Left ventricle myocardium inferior (tissue), 1 donor: ENCODE measurements at regions not wholly inside any gene's neighbourhood (a gene's known extent, or its start where the extent isn't known, plus 50 kb on each side); places are given as distances from the start of the nearest gene placed in this dataset.

ENCODE experiments used
- DNase-seq: peaks from one replicate; pipeline ENCODE4 v3.0.0-alpha.2; 2020
- H3K27ac ChIP-seq: fragments of 200-600 bp; replicated peaks from 2 replicates; pipeline ENCODE4 v1.8.0; 2021
- H3K27me3 ChIP-seq: fragments of 200-600 bp; 2 replicates; pipeline ENCODE4 v1.8.0; 2021; ENCODE audit warnings: low read depth
- H3K36me3 ChIP-seq: fragments of 200-600 bp; 2 replicates; pipeline ENCODE4 v1.8.0; 2021
- H3K4me1 ChIP-seq: fragments of 200-600 bp; 2 replicates; pipeline ENCODE4 v1.8.0; 2021
- H3K4me3 ChIP-seq: fragments of 200-600 bp; 2 replicates; pipeline ENCODE4 v1.8.0; 2021; ENCODE audit warnings: mild to moderate bottlenecking, moderate library complexity
- H3K9me3 ChIP-seq: fragments of 200-600 bp; replicated peaks from 2 replicates; pipeline ENCODE4 v1.8.0; 2021
- CTCF ChIP-seq: fragments of 200-600 bp; IDR thresholded peaks from 2 replicates; pipeline ENCODE4 v1.8.0; 2021; ENCODE audit warnings: antibody characterized with exemption, mild to moderate bottlenecking, borderline replicate concordance
- intact Hi-C: fragments of 100-400 bp; cut with micrococcal nuclease; formaldehyde crosslinking; loops from one replicate; pipeline ENCODE4 v1.11.0; 2022
- donor health status: DM: no; HTN: yes; CAD: no; lungs with severe emphysema.

DNA sequence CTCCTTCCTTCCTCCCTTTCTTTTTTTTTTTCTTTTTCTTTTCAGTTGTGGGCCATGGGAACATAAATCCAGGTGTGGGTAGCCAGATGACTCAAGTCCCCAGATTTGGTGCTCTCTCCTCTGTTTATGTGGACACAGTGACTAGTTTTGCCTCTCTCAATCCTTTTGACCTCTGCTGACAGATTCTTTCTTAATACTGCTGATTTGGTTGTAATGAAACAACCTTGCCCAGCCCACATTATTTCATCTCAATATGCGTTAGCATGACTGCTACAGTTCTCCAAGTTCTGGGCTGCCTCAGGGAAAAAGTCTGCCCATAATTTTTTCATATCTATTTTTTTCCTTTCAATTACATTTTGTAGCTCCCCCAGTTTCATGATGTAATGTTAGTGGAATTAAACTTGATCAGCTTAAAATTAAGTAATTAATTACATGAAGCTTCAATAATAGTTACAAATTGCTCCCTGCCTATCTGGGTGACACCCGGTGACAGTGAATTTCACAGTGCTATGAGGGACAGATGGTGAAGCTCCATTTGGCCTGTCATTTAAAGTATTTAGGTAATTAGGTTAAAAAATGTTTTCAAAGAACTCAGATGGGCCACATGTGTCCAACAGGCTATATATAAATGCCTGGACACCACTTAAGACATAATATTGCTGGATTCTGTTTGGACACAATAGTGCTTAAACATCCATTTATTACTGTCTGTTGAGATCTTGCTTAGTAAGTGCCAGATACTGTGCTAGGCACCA lies 118.8 kb upstream of the FRY start:
- peaks cover 52% of the 10 kb centered on the region for H3K4me1 ChIP-seq
- DNase-seq = no peak
- no peaks in the 10 kb centered on the region for H3K27me3 ChIP-seq
- no peak overlapping the region for H3K4me3 ChIP-seq
- no peak for TF ChIP-seq CTCF
- H3K27ac ChIP-seq = no peak overlapping the region
- H3K9me3 ChIP-seq = no peaks in the 10 kb centered on the region
- H3K36me3 ChIP-seq = no peaks in the 10 kb centered on the region
- intact Hi-C loops = loop anchor here (10.0 kb wide), 2 partner anchors 202 to 392 kb away; no protein-coding TSS in a partner anchor

- DNase-seq = no peak
- TF ChIP-seq CTCF = no peak
- Histone ChIP-seq H3K27me3 (no peaks in the 10 kb centered on the region), H3K36me3 (no peaks in the 10 kb centered on the region), H3K9me3 (no peaks in the 10 kb centered on the region), H3K4me1 (peaks cover 56% of the 10 kb centered on the region), H3K4me3 (no peak overlapping the region), H3K27ac (no peak overlapping the region)
- intact Hi-C loops = loop anchor here (10.0 kb wide), 2 partner anchors 201 to 391 kb away; no protein-coding TSS in a partner anchor
These were observed 118.1 kb upstream of the FRY start for GRCh38 chr13:31913459-31913858.

DNA sequence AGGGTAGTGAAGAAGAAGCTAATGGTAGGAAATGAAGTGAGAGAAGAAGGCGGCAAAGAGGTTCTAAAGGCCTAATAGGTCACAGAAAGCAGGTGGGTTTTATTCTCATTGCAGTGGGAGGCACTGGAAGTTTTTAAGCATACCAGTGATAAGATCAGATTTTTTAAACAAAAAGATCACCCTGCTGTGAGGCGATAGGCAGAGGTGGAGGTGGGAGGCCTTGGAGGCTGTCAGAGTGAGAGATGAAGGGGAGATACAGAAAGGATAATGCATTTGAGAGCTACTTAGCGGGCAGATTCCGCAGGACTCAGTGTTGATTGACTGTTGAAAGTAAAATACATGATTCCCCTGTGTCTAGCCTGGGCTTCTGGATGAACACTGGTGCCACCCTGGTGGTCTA lies 116.7 kb upstream of the FRY start:
- peaks cover 56% of the 10 kb centered on the region for H3K4me1 ChIP-seq
- no peaks in the 10 kb centered on the region for H3K9me3 ChIP-seq
- intact Hi-C loops = loop anchor here (10.0 kb wide), 2 partner anchors 200 to 390 kb away; no protein-coding TSS in a partner anchor
- no peaks in the 10 kb centered on the region for H3K27me3 ChIP-seq
- H3K4me3 ChIP-seq = no peak overlapping the region
- TF ChIP-seq CTCF = no peak
- no peak for DNase-seq
- no peak overlapping the region for H3K27ac ChIP-seq
- no peaks in the 10 kb centered on the region for H3K36me3 ChIP-seq

GRCh38 chr13:31918707-31919106 lies 112.9 kb upstream of the FRY start:
- Histone ChIP-seq H3K4me3 (no peak overlapping the region), H3K27me3 (no peaks in the 10 kb centered on the region), H3K27ac (peak overlapping the region; percentile 22), H3K9me3 (no peaks in the 10 kb centered on the region), H3K36me3 (no peaks in the 10 kb centered on the region), H3K4me1 (peaks cover 37% of the 10 kb centered on the region)
- no peak for TF ChIP-seq CTCF
- DNase-seq = no peak
- intact Hi-C loops = loop anchor here (10.0 kb wide), 2 partner anchors 196 to 386 kb away; no protein-coding TSS in a partner anchor

GRCh38 chr13:31919241-31919640 lies 112.3 kb upstream of the FRY start:
- Histone ChIP-seq H3K4me1 (peaks cover 37% of the 10 kb centered on the region), H3K27me3 (no peaks in the 10 kb centered on the region), H3K4me3 (no peak overlapping the region), H3K27ac (peak overlapping the region; percentile 22), H3K9me3 (no peaks in the 10 kb centered on the region), H3K36me3 (no peaks in the 10 kb centered on the region)
- no peak for DNase-seq
- TF ChIP-seq CTCF = no peak
- intact Hi-C loops = loop anchor here (10.0 kb wide), 2 partner anchors 196 to 386 kb away; no protein-coding TSS in a partner anchor
